HEK293 (cell line): ENCODE measurements at regions not wholly inside any gene's neighbourhood (a gene's known extent, or its start where the extent isn't known, plus 50 kb on each side); places are given as distances from the start of the nearest gene placed in this dataset.
A peak's percentile ranks its signal among the peaks of the same experiment; 100 is the strongest.

Experiments used
- CTCF ChIA-PET: fragments of 350-600 bp; formaldehyde crosslinking; extraction: SDS; loops from one replicate; lab custom pipeline; 2021; ENCODE audit warnings: antibody characterized with exemption; lab: Yijun Ruan, JAX
- POLR2A ChIA-PET: fragments of 300-600 bp; formaldehyde crosslinking; extraction: SDS; loops from one replicate; lab custom pipeline; 2020; ENCODE audit warnings: antibody characterized with exemption, inconsistent platforms; lab: Yijun Ruan, JAX
- H3K27ac ChIP-seq: fragments of 200-500 bp; sonication (Bioruptor generic); 2 replicates; pipeline ENCODE4 v1.5.1; 2014; ENCODE audit warnings: low read depth, low read length, control low read depth, inconsistent platforms; ENCODE audit errors: extremely low read depth
- H3K36me3 ChIP-seq, 2 experiments: fragments of 200-500 bp in 1 of 2; sonication (Bioruptor generic) in 1 of 2; 1 replicate in 1 of 2; 2 replicates in 1 of 2; pipeline ENCODE4 v1.5.1; 2014 to 2017; ENCODE audit warnings: inconsistent platforms in 2 of 2, low read length in 2 of 2; ENCODE audit not compliant: control insufficient read depth in 2 of 2, insufficient read depth in 1 of 2
- H3K4me1 ChIP-seq: fragments of 200-500 bp; sonication (Bioruptor generic); 2 replicates; pipeline ENCODE4 v1.5.1; 2014; ENCODE audit warnings: mild to moderate bottlenecking, low read length, inconsistent platforms; ENCODE audit not compliant: control insufficient read depth, insufficient read depth
- H3K4me3 ChIP-seq: 2 replicates; pipeline ENCODE4 v1.5.1; 2011; ENCODE audit warnings: low read depth, mild to moderate bottlenecking, control low read depth, low read length, moderate library complexity
- H3K9me3 ChIP-seq: fragments of 200-500 bp; sonication (Bioruptor generic); 2 replicates; pipeline ENCODE4 v1.5.1; 2014; ENCODE audit warnings: low read depth, low read length, inconsistent platforms; ENCODE audit not compliant: control insufficient read depth, insufficient read depth
- CTCF ChIP-seq: fragments of 450-650 bp; formaldehyde crosslinking; IDR thresholded peaks from 2 replicates; pipeline ENCODE4 v1.5.1; 2016; ENCODE audit warnings: missing biosample characterization, missing genetic modification characterization
- KLF10 ChIP-seq: fragments of 450-650 bp; IDR thresholded peaks from 2 replicates; pipeline ENCODE4 v1.5.1; 2018; ENCODE audit warnings: missing biosample characterization, mild to moderate bottlenecking, missing genetic modification characterization
- PRDM4 ChIP-seq: fragments of 450-650 bp; formaldehyde crosslinking; IDR thresholded peaks from 2 replicates; pipeline ENCODE4 v1.5.1; 2017; ENCODE audit warnings: missing biosample characterization, missing genetic modification characterization
- RBAK ChIP-seq: fragments of 450-650 bp; formaldehyde crosslinking; IDR thresholded peaks from 2 replicates; pipeline ENCODE4 v1.5.1; 2016; ENCODE audit warnings: missing biosample characterization, missing genetic modification characterization
- WT1 ChIP-seq: fragments of 450-650 bp; formaldehyde crosslinking; IDR thresholded peaks from 2 replicates; pipeline ENCODE4 v1.5.1; 2016; ENCODE audit warnings: missing biosample characterization, missing genetic modification characterization
- ZBTB20 ChIP-seq: fragments of 450-650 bp; formaldehyde crosslinking; IDR thresholded peaks from 2 replicates; pipeline ENCODE4 v1.5.1; 2016; ENCODE audit warnings: missing biosample characterization, missing genetic modification characterization
- ZBTB8A ChIP-seq: fragments of 450-650 bp; formaldehyde crosslinking; IDR thresholded peaks from 2 replicates; pipeline ENCODE4 v1.5.1; 2016; ENCODE audit warnings: missing biosample characterization, missing genetic modification characterization
- ZFP69B ChIP-seq: fragments of 450-650 bp; formaldehyde crosslinking; IDR thresholded peaks from 2 replicates; pipeline ENCODE4 v1.5.1; 2016; ENCODE audit warnings: missing biosample characterization, missing genetic modification characterization
- ZNF112 ChIP-seq: fragments of 450-650 bp; formaldehyde crosslinking; IDR thresholded peaks from 2 replicates; pipeline ENCODE4 v1.5.0; 2017; ENCODE audit warnings: missing biosample characterization, missing genetic modification characterization
- ZNF211 ChIP-seq: fragments of 450-650 bp; formaldehyde crosslinking; IDR thresholded peaks from 2 replicates; pipeline ENCODE4 v1.5.1; 2016; ENCODE audit warnings: low read depth, missing biosample characterization, missing genetic modification characterization
- ZNF221 ChIP-seq: fragments of 450-650 bp; formaldehyde crosslinking; IDR thresholded peaks from 2 replicates; pipeline ENCODE4 v1.5.1; 2017; ENCODE audit warnings: missing biosample characterization, missing genetic modification characterization, borderline replicate concordance
- ZNF354C ChIP-seq: fragments of 450-650 bp; formaldehyde crosslinking; IDR thresholded peaks from 2 replicates; pipeline ENCODE4 v1.5.1; 2016; ENCODE audit warnings: missing biosample characterization, missing genetic modification characterization, low read depth, borderline replicate concordance
- ZNF449 ChIP-seq: fragments of 450-650 bp; formaldehyde crosslinking; IDR thresholded peaks from 2 replicates; pipeline ENCODE4 v1.5.1; 2017; ENCODE audit warnings: missing biosample characterization, mild to moderate bottlenecking, missing genetic modification characterization, moderate library complexity
- ZNF48 ChIP-seq: fragments of 450-650 bp; formaldehyde crosslinking; IDR thresholded peaks from 2 replicates; pipeline ENCODE4 v1.5.1; 2016; ENCODE audit warnings: missing biosample characterization, missing genetic modification characterization
- ZNF521 ChIP-seq: fragments of 450-650 bp; formaldehyde crosslinking; IDR thresholded peaks from 2 replicates; pipeline ENCODE4 v1.5.1; 2017; ENCODE audit warnings: missing biosample characterization, mild to moderate bottlenecking, missing genetic modification characterization
- ZNF560 ChIP-seq: fragments of 450-650 bp; formaldehyde crosslinking; IDR thresholded peaks from 2 replicates; pipeline ENCODE4 v1.5.1; 2017; ENCODE audit warnings: missing biosample characterization, missing genetic modification characterization, borderline replicate concordance
- ZNF639 ChIP-seq: fragments of 450-650 bp; formaldehyde crosslinking; IDR thresholded peaks from 2 replicates; pipeline ENCODE4 v1.5.1; 2016; ENCODE audit warnings: missing biosample characterization, missing genetic modification characterization
- ZNF664 ChIP-seq: fragments of 450-650 bp; formaldehyde crosslinking; IDR thresholded peaks from 2 replicates; pipeline ENCODE4 v1.5.1; 2016; ENCODE audit warnings: missing biosample characterization, missing genetic modification characterization
- ZNF768 ChIP-seq: fragments of 450-650 bp; formaldehyde crosslinking; IDR thresholded peaks from 2 replicates; pipeline ENCODE4 v1.5.1; 2018; ENCODE audit warnings: missing biosample characterization, mild to moderate bottlenecking, missing genetic modification characterization
- ZNF792 ChIP-seq: fragments of 450-650 bp; formaldehyde crosslinking; IDR thresholded peaks from 2 replicates; pipeline ENCODE4 v1.5.1; 2016; ENCODE audit warnings: missing biosample characterization, missing genetic modification characterization

- H3K27ac ChIP-seq = no peak overlapping the region
- H3K36me3 ChIP-seq = no peaks in the 10 kb centered on the region
- no peaks in the 10 kb centered on the region for H3K4me1 ChIP-seq
- CTCF ChIA-PET = interaction anchor here (0.5 kb wide), 1 partner anchor 15 kb away, joined by 3 read pairs; no protein-coding TSS in a partner anchor
- H3K4me3 ChIP-seq = no peak overlapping the region
- POLR2A ChIA-PET = no interaction called here
- TF ChIP-seq ZNF639 = no peak
- TF ChIP-seq ZBTB20 = no peak
- TF ChIP-seq ZNF112 (tag by site-specific recombination) = no peak
- no peak for TF ChIP-seq ZNF792 (tag by site-specific recombination)
- TF ChIP-seq WT1 (tag by site-specific recombination) = no peak
- no peak for TF ChIP-seq RBAK
- no peaks in the 10 kb centered on the region for H3K9me3 ChIP-seq
Observed at GRCh38 chr16:82298472-82298871, 128.4 kb upstream of the MPHOSPH6 start.

- H3K4me1 ChIP-seq = no peaks in the 10 kb centered on the region
- no peaks in the 10 kb centered on the region for H3K36me3 ChIP-seq
- ChIA-PET CTCF (interaction anchor here (1.0 kb wide), 1 partner anchor 32 kb away, joined by 5 read pairs; no protein-coding TSS in a partner anchor), POLR2A (no interaction called here)
- no peaks in the 10 kb centered on the region for H3K9me3 ChIP-seq
- TF ChIP-seq CTCF (tag by site-specific recombination) = no peak
- TF ChIP-seq ZNF354C (tag by site-specific recombination) = no peak
- no peak for TF ChIP-seq ZNF211 (tag by site-specific recombination)
- TF ChIP-seq ZNF560 (tag by site-specific recombination) = no peak
- TF ChIP-seq ZNF449 = peak; percentile 85
- no peak for TF ChIP-seq ZBTB8A
- TF ChIP-seq ZNF521 (tag by site-specific recombination) = no peak
- no peak overlapping the region for H3K27ac ChIP-seq
- H3K4me3 ChIP-seq = no peak overlapping the region
Observed at GRCh38 chr16:82295290-82296201, 125.5 kb upstream of the MPHOSPH6 start.

- no peaks in the 10 kb centered on the region for H3K36me3 ChIP-seq
- H3K9me3 ChIP-seq = no peaks in the 10 kb centered on the region
- CTCF ChIA-PET = interaction anchor here (1.1 kb wide), 1 partner anchor 51 kb away, joined by 3 read pairs; no protein-coding TSS in a partner anchor
- POLR2A ChIA-PET = no interaction called here
- H3K4me3 ChIP-seq = no peak overlapping the region
- no peaks in the 10 kb centered on the region for H3K4me1 ChIP-seq
- no peak overlapping the region for H3K27ac ChIP-seq
- TF ChIP-seq ZNF768 (no peak), KLF10 (tag by site-specific recombination) (no peak), PRDM4 (tag by site-specific recombination) (no peak), ZNF221 (tag by site-specific recombination) (no peak), ZNF664 (tag by site-specific recombination) (no peak), ZFP69B (tag by site-specific recombination) (no peak), ZNF48 (tag by site-specific recombination) (no peak), ZNF639 (no peak)
Observed at GRCh38 chr16:82293671-82294070, 123.6 kb upstream of the MPHOSPH6 start.
